ENCODE measurements at regions not wholly inside any gene's neighbourhood (a gene's known extent, or its start where the extent isn't known, plus 50 kb on each side); places are given as distances from the start of the nearest gene placed in this dataset.

DNA sequence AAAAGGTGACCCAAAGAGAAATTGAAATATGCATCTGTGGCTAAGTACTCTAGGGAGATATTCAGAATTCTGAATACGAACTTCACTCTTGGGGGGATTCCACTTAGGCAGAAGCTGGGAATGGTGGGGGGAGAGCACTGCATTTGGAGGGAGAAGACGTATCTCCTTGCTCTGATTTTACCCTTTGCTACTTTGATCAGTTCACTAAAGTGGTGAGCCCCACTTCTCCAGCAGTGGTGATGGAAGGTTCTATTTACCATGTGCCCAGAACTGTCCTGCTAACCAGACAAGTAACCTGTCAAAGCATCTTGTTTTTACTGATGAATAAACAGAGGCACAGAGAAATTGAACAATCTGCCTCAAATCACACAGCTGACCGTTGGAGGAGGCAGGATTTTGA is 483.4 kb downstream of the SIPA1L2 start:
- no peaks in the 10 kb centered on the region for H3K27me3 ChIP-seq (ENCODE audit: control insufficient read depth, extremely low read depth, insufficient read depth, low read length)
- peaks cover 28% of the 10 kb centered on the region for H3K4me1 ChIP-seq (ENCODE audit: control insufficient read depth, extremely low read depth, insufficient read depth, low read length)
- no peak overlapping the region for H3K4me3 ChIP-seq (ENCODE audit: control insufficient read depth in 2 of 3, extremely low read depth in 1 of 3, insufficient read depth in 2 of 3, low read depth in 1 of 3, low read length in 3 of 3)
- H3K79me2 ChIP-seq (ENCODE audit: control insufficient read depth, insufficient read depth, low read length) = no peaks in the 10 kb centered on the region
- H3K9ac ChIP-seq (ENCODE audit: control insufficient read depth, extremely low read depth, insufficient read depth, low read length) = no peak overlapping the region
- H3K9me3 ChIP-seq (ENCODE audit: control insufficient read depth, low read depth, low read length) = no peaks in the 10 kb centered on the region
- H4K20me1 ChIP-seq (ENCODE audit: control insufficient read depth, extremely low read depth, insufficient read depth, low read length) = no peaks in the 10 kb centered on the region
- DNase-seq (ENCODE audit: low read depth, low spot score) (no peak), FAIRE-seq (no peak)
- TF ChIP-seq, protein P1, sequence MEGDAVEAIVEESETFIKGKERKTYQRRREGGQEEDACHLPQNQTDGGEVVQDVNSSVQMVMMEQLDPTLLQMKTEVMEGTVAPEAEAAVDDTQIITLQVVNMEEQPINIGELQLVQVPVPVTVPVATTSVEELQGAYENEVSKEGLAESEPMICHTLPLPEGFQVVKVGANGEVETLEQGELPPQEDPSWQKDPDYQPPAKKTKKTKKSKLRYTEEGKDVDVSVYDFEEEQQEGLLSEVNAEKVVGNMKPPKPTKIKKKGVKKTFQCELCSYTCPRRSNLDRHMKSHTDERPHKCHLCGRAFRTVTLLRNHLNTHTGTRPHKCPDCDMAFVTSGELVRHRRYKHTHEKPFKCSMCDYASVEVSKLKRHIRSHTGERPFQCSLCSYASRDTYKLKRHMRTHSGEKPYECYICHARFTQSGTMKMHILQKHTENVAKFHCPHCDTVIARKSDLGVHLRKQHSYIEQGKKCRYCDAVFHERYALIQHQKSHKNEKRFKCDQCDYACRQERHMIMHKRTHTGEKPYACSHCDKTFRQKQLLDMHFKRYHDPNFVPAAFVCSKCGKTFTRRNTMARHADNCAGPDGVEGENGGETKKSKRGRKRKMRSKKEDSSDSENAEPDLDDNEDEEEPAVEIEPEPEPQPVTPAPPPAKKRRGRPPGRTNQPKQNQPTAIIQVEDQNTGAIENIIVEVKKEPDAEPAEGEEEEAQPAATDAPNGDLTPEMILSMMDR (optimal IDR thresholded peaks at IDR 0.05 in 1 of 3, IDR thresholded peaks at IDR 0.05 in 1 of 3, conservative IDR thresholded peaks at IDR 0.05 in 1 of 3; ENCODE audit: extremely low read depth in 1 of 3, insufficient read depth in 2 of 3, low read length in 3 of 3) = no peak
- TF ChIP-seq EZH2 (IDR thresholded peaks at IDR 0.05; ENCODE audit: low read length) = no peak
- no peak overlapping the region for H3K27ac ChIP-seq (ENCODE audit: control insufficient read depth, insufficient read depth, low read length)
- dilution Hi-C loops (cut with MboI; ENCODE audit: extremely low pct_ligation_motif_present, low sequenced_read_pairs) = no loop called here
- no peak overlapping the region for H3K4me2 ChIP-seq (ENCODE audit: control insufficient read depth, extremely low read depth, insufficient read depth, low read depth, low read length)
- no peaks in the 10 kb centered on the region for H3K36me3 ChIP-seq (ENCODE audit: control insufficient read depth in 2 of 2, extremely low read depth in 1 of 2, insufficient read depth in 2 of 2, low read length in 2 of 2)
- H3K9me1 ChIP-seq (ENCODE audit: control insufficient read depth, extremely low read depth, insufficient read depth, low read length) = no peaks in the 10 kb centered on the region
- no peak overlapping the region for H2AFZ ChIP-seq (ENCODE audit: control insufficient read depth, low read length)

DNA sequence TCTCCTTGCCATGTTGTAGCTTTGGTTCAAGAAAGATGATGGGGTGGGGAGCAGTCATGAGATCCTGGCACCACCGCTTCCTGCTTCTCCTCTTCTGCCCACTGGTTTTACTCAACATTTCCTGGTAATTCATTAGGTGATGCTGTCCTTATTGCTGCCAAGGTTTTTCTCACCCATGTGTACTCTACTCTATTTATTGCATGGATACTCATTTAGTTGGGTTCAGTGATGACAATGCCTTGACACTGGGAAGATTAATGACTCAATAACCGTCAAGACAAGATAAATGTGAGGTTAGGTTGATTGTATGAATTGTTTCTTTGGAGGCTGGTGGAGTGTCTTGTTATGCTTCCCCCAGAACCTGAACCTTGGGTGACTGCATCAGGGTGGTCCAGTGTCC is 484.2 kb downstream of the SIPA1L2 start:
- no peak overlapping the region for H2AFZ ChIP-seq (ENCODE audit: control insufficient read depth, low read length)
- DNase-seq (ENCODE audit: low read depth, low spot score) = no peak
- FAIRE-seq = peak; percentile 51
- dilution Hi-C loops (cut with MboI; ENCODE audit: extremely low pct_ligation_motif_present, low sequenced_read_pairs) = no loop called here
- H3K27me3 ChIP-seq (ENCODE audit: control insufficient read depth, extremely low read depth, insufficient read depth, low read length) = no peaks in the 10 kb centered on the region
- no peak overlapping the region for H3K9ac ChIP-seq (ENCODE audit: control insufficient read depth, extremely low read depth, insufficient read depth, low read length)
- peaks cover 2% of the 10 kb centered on the region for H3K9me3 ChIP-seq (ENCODE audit: control insufficient read depth, low read depth, low read length)
- no peak overlapping the region for H3K27ac ChIP-seq (ENCODE audit: control insufficient read depth, insufficient read depth, low read length)
- no peaks in the 10 kb centered on the region for H3K36me3 ChIP-seq (ENCODE audit: control insufficient read depth in 2 of 2, extremely low read depth in 1 of 2, insufficient read depth in 2 of 2, low read length in 2 of 2)
- TF ChIP-seq, protein P1 (optimal IDR thresholded peaks at IDR 0.05 in 1 of 3, IDR thresholded peaks at IDR 0.05 in 1 of 3, conservative IDR thresholded peaks at IDR 0.05 in 1 of 3; ENCODE audit: extremely low read depth in 1 of 3, insufficient read depth in 2 of 3, low read length in 3 of 3) = no peak
- no peak for TF ChIP-seq EZH2 (IDR thresholded peaks at IDR 0.05; ENCODE audit: low read length)
- H3K9me1 ChIP-seq (ENCODE audit: control insufficient read depth, extremely low read depth, insufficient read depth, low read length) = no peaks in the 10 kb centered on the region
- H3K4me3 ChIP-seq (ENCODE audit: control insufficient read depth in 2 of 3, extremely low read depth in 1 of 3, insufficient read depth in 2 of 3, low read depth in 1 of 3, low read length in 3 of 3) = no peak overlapping the region
- no peaks in the 10 kb centered on the region for H3K79me2 ChIP-seq (ENCODE audit: control insufficient read depth, insufficient read depth, low read length)
- no peaks in the 10 kb centered on the region for H4K20me1 ChIP-seq (ENCODE audit: control insufficient read depth, extremely low read depth, insufficient read depth, low read length)
- H3K4me1 ChIP-seq (ENCODE audit: control insufficient read depth, extremely low read depth, insufficient read depth, low read length) = peaks cover 26% of the 10 kb centered on the region
- no peak overlapping the region for H3K4me2 ChIP-seq (ENCODE audit: control insufficient read depth, extremely low read depth, insufficient read depth, low read depth, low read length)

Measured in keratinocyte (primary cell).